ENCODE measurements at regions not wholly inside any gene's neighbourhood (a gene's known extent, or its start where the extent isn't known, plus 50 kb on each side); places are given as distances from the start of the nearest gene placed in this dataset.

DNA sequence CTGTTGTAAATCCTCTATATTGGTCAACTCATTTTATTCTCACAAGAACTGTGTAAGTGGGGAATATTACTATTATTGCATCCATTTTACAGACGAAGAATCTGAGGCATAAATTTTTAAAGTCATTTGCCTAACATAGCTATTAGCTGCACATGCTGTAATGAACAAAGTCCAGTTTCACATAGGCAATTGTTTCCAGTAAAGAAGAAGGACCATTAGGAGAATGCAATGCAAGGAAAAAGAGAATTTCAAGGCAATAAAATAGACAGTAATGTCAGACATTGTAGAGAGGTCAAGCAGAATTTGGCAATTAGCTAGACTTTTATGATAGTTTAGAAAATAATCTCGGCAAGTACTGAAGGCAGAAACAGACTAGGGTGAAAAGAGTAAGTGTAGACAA, 578.7 kb upstream of the NECTIN3 start:
- TF ChIP-seq HDGF (IDR thresholded peaks at IDR 0.05; ENCODE audit: borderline replicate concordance) (no peak), CTBP1 (IDR thresholded peaks at IDR 0.05; ENCODE audit: borderline replicate concordance) (no peak), TARDBP (IDR thresholded peaks at IDR 0.05) (no peak), FOXK2 (IDR thresholded peaks at IDR 0.05) (no peak), BHLHE40 (IDR thresholded peaks at IDR 0.05; ENCODE audit: borderline replicate concordance) (no peak)

Data from HEK293T (cell line).